Peyer's patch (tissue), 4 donors: ENCODE measurements at regions not wholly inside any gene's neighbourhood (a gene's known extent, or its start where the extent isn't known, plus 50 kb on each side); places are given as distances from the start of the nearest gene placed in this dataset.

Source experiments
- DNase-seq, 3 donors: peaks; one replicate each; pipeline ENCODE4 v3.0.0-alpha.2; 2017 to 2019
- H3K27ac ChIP-seq, 4 donors: fragments of 200-600 bp; sonication (generic); one replicate each; pipeline ENCODE4 v1.5.1; 2016 to 2019
- H3K27me3 ChIP-seq, 2 donors: fragments of 200-600 bp; sonication (generic); one replicate each; pipeline ENCODE4 v1.5.1; 2019
- H3K36me3 ChIP-seq, 3 donors: fragments of 200-600 bp; sonication (generic); one replicate each; pipeline ENCODE4 v1.5.1; 2016 to 2019
- H3K4me1 ChIP-seq, 4 donors: fragments of 200-600 bp; sonication (generic); one replicate each; pipeline ENCODE4 v1.5.1; 2016 to 2019
- H3K4me3 ChIP-seq, 4 donors: fragments of 200-600 bp; sonication (generic); 1 replicate in 3 of 4; 2 replicates in 1 of 4; pipeline ENCODE4 v1.5.1; 2016 to 2019; ENCODE audit warnings: mild to moderate bottlenecking in 1 of 4
- H3K9me3 ChIP-seq, 4 donors: fragments of 200-600 bp; sonication (generic); one replicate each; pipeline ENCODE4 v1.5.1; 2016 to 2019; ENCODE audit warnings: mild to moderate bottlenecking in 1 of 4
- POLR2A ChIP-seq, 2 donors: fragments of 450-650 bp; IDR thresholded peaks; one replicate each; pipeline ENCODE4 v1.5.1; 2017; ENCODE audit warnings: antibody characterized with exemption in 2 of 2, mild to moderate bottlenecking in 2 of 2, moderate library complexity in 2 of 2
- TF ChIP-seq, protein P1 (sequence below), 6 experiments: fragments of 450-650 bp in 4 of 6; fragments of 200-600 bp in 2 of 6; sonication (generic) in 1 of 6; IDR thresholded peaks; one replicate each; pipeline ENCODE4 v1.5.1; 2017 to 2019; ENCODE audit warnings: antibody characterized with exemption in 6 of 6, mild to moderate bottlenecking in 3 of 6, moderate library complexity in 1 of 6

- TF ChIP-seq, protein P1, sequence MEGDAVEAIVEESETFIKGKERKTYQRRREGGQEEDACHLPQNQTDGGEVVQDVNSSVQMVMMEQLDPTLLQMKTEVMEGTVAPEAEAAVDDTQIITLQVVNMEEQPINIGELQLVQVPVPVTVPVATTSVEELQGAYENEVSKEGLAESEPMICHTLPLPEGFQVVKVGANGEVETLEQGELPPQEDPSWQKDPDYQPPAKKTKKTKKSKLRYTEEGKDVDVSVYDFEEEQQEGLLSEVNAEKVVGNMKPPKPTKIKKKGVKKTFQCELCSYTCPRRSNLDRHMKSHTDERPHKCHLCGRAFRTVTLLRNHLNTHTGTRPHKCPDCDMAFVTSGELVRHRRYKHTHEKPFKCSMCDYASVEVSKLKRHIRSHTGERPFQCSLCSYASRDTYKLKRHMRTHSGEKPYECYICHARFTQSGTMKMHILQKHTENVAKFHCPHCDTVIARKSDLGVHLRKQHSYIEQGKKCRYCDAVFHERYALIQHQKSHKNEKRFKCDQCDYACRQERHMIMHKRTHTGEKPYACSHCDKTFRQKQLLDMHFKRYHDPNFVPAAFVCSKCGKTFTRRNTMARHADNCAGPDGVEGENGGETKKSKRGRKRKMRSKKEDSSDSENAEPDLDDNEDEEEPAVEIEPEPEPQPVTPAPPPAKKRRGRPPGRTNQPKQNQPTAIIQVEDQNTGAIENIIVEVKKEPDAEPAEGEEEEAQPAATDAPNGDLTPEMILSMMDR (IDR thresholded peaks at IDR 0.05): no peak
- no peak for TF ChIP-seq POLR2A (IDR thresholded peaks at IDR 0.05)
- Histone ChIP-seq H3K27me3 (no peaks in the 10 kb centered on the region), H3K27ac (no peak overlapping the region), H3K9me3 (peaks cover 0 to 5% (median 0%) of the 10 kb centered on the region in 4 donors), H3K4me1 (no peaks in the 10 kb centered on the region), H3K4me3 (no peak overlapping the region), H3K36me3 (no peaks in the 10 kb centered on the region)
- no peak for DNase-seq
Measured at GRCh38 chr6:67885081-67886033, 749.7 kb upstream of the ADGRB3 start.

- no peak for DNase-seq
- no peaks in the 10 kb centered on the region for H3K36me3 ChIP-seq
- TF ChIP-seq, protein P1 (IDR thresholded peaks at IDR 0.05): no peak
- no peak for TF ChIP-seq POLR2A (IDR thresholded peaks at IDR 0.05)
- no peak overlapping the region for H3K4me3 ChIP-seq
- H3K4me1 ChIP-seq: no peaks in the 10 kb centered on the region
- H3K27ac ChIP-seq: no peak overlapping the region
- H3K27me3 ChIP-seq: no peaks in the 10 kb centered on the region
- peaks cover 0 to 5% (median 0%) of the 10 kb centered on the region in 4 donors for H3K9me3 ChIP-seq
Measured at GRCh38 chr6:67884442-67884841, 750.6 kb upstream of the ADGRB3 start.

- DNase-seq: no peak
- no peaks in the 10 kb centered on the region for H3K4me1 ChIP-seq
- no peaks in the 10 kb centered on the region for H3K27me3 ChIP-seq
- TF ChIP-seq POLR2A (IDR thresholded peaks at IDR 0.05): no peak
- TF ChIP-seq, protein P1 (IDR thresholded peaks at IDR 0.05): no peak
- H3K36me3 ChIP-seq: no peaks in the 10 kb centered on the region
- H3K27ac ChIP-seq: no peak overlapping the region
- no peak overlapping the region for H3K4me3 ChIP-seq
- peaks cover 0 to 5% (median 0%) of the 10 kb centered on the region in 4 donors for H3K9me3 ChIP-seq
Measured at GRCh38 chr6:67883500-67884366, 751.3 kb upstream of the ADGRB3 start.

DNA sequence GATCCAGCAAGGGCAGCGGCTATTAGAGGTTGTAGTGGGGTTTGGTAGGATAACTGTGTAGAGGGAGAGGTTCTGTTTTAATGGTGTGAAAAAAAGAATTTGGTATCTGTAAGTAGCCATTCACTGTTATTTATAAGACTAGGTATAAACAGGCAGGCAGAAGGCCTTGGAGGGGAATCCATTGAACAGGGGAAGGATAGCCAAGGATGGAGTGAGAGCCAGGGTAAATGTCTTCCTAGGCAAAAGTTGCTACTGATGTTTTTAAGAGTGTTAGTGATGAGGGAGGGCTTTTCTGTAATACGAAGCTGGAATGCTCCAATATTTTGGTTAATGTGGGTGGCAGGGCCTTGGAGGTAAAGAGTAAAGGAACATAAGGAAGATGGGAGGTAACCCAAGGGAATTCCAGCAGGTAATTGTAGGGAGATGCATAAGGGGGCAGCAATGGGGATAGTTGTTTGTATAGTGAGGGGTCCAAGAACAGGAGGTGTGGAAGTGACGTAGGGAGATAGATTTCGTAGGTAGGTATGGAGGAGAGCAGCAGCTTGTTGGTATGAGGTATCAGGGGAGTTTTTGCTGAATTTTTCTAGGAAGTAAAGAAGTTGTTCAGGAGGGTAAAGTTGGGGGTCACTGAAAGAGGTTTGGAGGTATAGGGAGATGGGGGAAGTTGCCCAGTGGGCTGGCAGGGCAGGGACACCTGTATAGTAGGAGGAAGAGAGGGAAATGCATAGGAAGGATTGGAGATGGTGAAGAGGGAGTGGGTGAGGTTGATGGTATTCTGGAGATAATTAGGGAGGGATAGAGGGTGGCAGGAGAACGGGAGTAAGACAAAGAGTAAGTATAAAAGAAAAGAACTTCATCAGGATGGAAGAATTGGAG is 752.4 kb upstream of the ADGRB3 start:
- Histone ChIP-seq H3K9me3 (peaks cover 0 to 5% (median 0%) of the 10 kb centered on the region in 4 donors), H3K4me3 (no peak overlapping the region), H3K27ac (no peak overlapping the region), H3K36me3 (no peaks in the 10 kb centered on the region), H3K27me3 (no peaks in the 10 kb centered on the region), H3K4me1 (no peaks in the 10 kb centered on the region)
- TF ChIP-seq, protein P1 (IDR thresholded peaks at IDR 0.05): no peak
- TF ChIP-seq POLR2A (IDR thresholded peaks at IDR 0.05): no peak
- DNase-seq: no peak

DNA sequence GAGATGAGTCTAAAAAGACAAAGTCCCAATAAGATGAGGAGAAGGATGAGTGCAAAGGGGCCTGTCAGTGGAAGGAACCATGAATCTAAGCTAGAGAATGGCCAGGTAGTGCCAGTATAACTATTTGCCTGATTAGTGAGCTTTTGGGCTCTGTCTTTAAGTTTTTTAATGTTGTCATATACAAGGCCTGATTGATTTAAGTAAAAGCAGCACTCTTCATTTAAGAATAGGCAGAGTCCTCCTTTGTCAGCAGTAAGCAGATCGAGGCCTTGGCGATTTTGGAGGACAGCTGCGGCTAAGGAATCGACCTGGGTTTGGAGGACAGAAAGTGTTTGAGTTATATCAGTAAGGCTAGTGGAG is 753.4 kb upstream of the ADGRB3 start:
- DNase-seq: no peak
- TF ChIP-seq POLR2A (IDR thresholded peaks at IDR 0.05): no peak
- TF ChIP-seq, protein P1 (IDR thresholded peaks at IDR 0.05): no peak
- H3K9me3 ChIP-seq: peaks cover 0 to 5% (median 0%) of the 10 kb centered on the region in 4 donors
- no peaks in the 10 kb centered on the region for H3K4me1 ChIP-seq
- no peaks in the 10 kb centered on the region for H3K27me3 ChIP-seq
- no peak overlapping the region for H3K4me3 ChIP-seq
- no peaks in the 10 kb centered on the region for H3K36me3 ChIP-seq
- H3K27ac ChIP-seq: no peak overlapping the region
